ENCODE measurements at regions not wholly inside any gene's neighbourhood (a gene's known extent, or its start where the extent isn't known, plus 50 kb on each side); places are given as distances from the start of the nearest gene placed in this dataset.

- H3K27ac ChIP-seq, result no peak overlapping the region
- no peak for TF ChIP-seq CTCF (conservative IDR thresholded peaks at IDR 0.05)
Measured at GRCh38 chr7:83212883-83213282, 50.2 kb upstream of the PCLO start.

All from VCaP (cell line).